ENCODE measurements at regions not wholly inside any gene's neighbourhood (a gene's known extent, or its start where the extent isn't known, plus 50 kb on each side); places are given as distances from the start of the nearest gene placed in this dataset.

GRCh38 chr2:40507432-40507831 is 55.5 kb upstream of the SLC8A1 start:
- TF ChIP-seq TAF1 (IDR thresholded peaks at IDR 0.05; ENCODE audit: borderline replicate concordance, insufficient read depth, low read length) (no peak), FOXP2 (optimal IDR thresholded peaks at IDR 0.05; ENCODE audit: borderline replicate concordance, extremely low read depth, extremely low read length, insufficient read depth) (no peak), REST (IDR thresholded peaks at IDR 0.05; ENCODE audit: insufficient read depth in 1 of 2, low read depth in 2 of 2, low read length in 2 of 2) (no peak), POLR2AphosphoS5 (IDR thresholded peaks at IDR 0.05; ENCODE audit: low read depth, low read length) (no peak), SIN3A (IDR thresholded peaks at IDR 0.05; ENCODE audit: borderline replicate concordance, insufficient read depth, low read length) (no peak)

DNA sequence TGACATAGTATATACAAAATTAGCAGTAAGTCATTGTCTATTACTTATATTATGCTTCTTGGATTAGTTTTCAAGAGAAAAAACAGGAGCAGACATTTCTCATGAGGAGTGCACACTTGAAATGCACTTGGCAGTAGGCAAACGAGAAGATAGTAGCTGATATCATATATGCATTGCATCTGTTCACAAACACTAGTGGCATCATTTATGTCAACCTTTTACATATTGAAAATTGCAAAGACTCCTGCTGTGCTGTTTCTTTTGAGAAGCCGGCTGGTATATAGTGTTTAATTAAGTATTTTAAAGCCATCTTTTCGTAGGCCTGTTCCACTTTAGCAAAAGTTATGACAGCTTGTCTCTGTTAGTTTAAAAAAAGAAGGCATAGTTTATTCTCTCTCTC is 58.4 kb upstream of the SLC8A1 start:
- TF ChIP-seq FOXP2 (optimal IDR thresholded peaks at IDR 0.05; ENCODE audit: borderline replicate concordance, extremely low read depth, extremely low read length, insufficient read depth) = no peak
- TF ChIP-seq POLR2AphosphoS5 (IDR thresholded peaks at IDR 0.05; ENCODE audit: low read depth, low read length) = no peak
- TF ChIP-seq TAF1 (IDR thresholded peaks at IDR 0.05; ENCODE audit: borderline replicate concordance, insufficient read depth, low read length) = no peak
- TF ChIP-seq SIN3A (IDR thresholded peaks at IDR 0.05; ENCODE audit: borderline replicate concordance, insufficient read depth, low read length) = no peak
- TF ChIP-seq REST (IDR thresholded peaks at IDR 0.05; ENCODE audit: insufficient read depth in 1 of 2, low read depth in 2 of 2, low read length in 2 of 2) = no peak

DNA sequence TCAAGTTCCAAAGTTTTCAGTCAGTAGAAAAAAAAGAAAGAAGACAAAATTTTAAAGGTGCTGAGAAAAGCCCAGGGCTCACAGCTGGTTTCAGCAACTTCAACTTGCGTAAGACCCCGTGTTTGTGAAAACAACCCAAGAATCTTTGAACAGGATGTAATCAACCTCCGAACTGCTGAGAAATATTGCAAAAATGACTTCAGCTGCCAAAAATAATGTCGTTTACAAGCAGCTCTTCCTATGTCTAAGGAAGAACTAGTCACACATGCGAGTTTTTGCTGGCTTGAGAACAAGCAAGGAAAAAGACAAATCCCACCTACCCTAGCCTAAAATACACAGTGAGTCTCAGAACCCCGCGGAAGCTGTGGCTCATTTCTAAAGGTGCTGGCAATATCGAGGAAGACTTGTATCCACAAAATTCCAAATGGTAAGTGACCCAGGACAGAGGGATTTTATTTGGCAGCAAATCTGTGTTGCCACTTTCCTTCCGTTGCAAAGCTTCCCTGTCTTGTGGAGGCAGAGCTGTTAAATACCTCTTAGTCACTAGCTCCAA is 59.8 kb upstream of the SLC8A1 start:
- TF ChIP-seq TAF1 (IDR thresholded peaks at IDR 0.05; ENCODE audit: borderline replicate concordance, insufficient read depth, low read length) = no peak
- TF ChIP-seq FOXP2 (optimal IDR thresholded peaks at IDR 0.05; ENCODE audit: borderline replicate concordance, extremely low read depth, extremely low read length, insufficient read depth) = no peak
- TF ChIP-seq SIN3A (IDR thresholded peaks at IDR 0.05; ENCODE audit: borderline replicate concordance, insufficient read depth, low read length) = no peak
- no peak for TF ChIP-seq POLR2AphosphoS5 (IDR thresholded peaks at IDR 0.05; ENCODE audit: low read depth, low read length)
- no peak for TF ChIP-seq REST (IDR thresholded peaks at IDR 0.05; ENCODE audit: insufficient read depth in 1 of 2, low read depth in 2 of 2, low read length in 2 of 2)

- TF ChIP-seq POLR2AphosphoS5 (IDR thresholded peaks at IDR 0.05; ENCODE audit: low read depth, low read length) (no peak), FOXP2 (optimal IDR thresholded peaks at IDR 0.05; ENCODE audit: borderline replicate concordance, extremely low read depth, extremely low read length, insufficient read depth) (no peak), TAF1 (IDR thresholded peaks at IDR 0.05; ENCODE audit: borderline replicate concordance, insufficient read depth, low read length) (no peak), REST (IDR thresholded peaks at IDR 0.05; ENCODE audit: insufficient read depth in 1 of 2, low read depth in 2 of 2, low read length in 2 of 2) (no peak), SIN3A (IDR thresholded peaks at IDR 0.05; ENCODE audit: borderline replicate concordance, insufficient read depth, low read length) (no peak)
Measured at GRCh38 chr2:40512256-40512655, 60.4 kb upstream of the SLC8A1 start.

- no peak for TF ChIP-seq SIN3A (IDR thresholded peaks at IDR 0.05; ENCODE audit: borderline replicate concordance, insufficient read depth, low read length)
- no peak for TF ChIP-seq TAF1 (IDR thresholded peaks at IDR 0.05; ENCODE audit: borderline replicate concordance, insufficient read depth, low read length)
- TF ChIP-seq POLR2AphosphoS5 (IDR thresholded peaks at IDR 0.05; ENCODE audit: low read depth, low read length) = no peak
- TF ChIP-seq FOXP2 (optimal IDR thresholded peaks at IDR 0.05; ENCODE audit: borderline replicate concordance, extremely low read depth, extremely low read length, insufficient read depth) = no peak
- no peak for TF ChIP-seq REST (IDR thresholded peaks at IDR 0.05; ENCODE audit: insufficient read depth in 1 of 2, low read depth in 2 of 2, low read length in 2 of 2)
Measured at GRCh38 chr2:40513201-40513600, 61.3 kb upstream of the SLC8A1 start.
